Suprapubic skin (tissue), 4 donors: ENCODE measurements at regions not wholly inside any gene's neighbourhood (a gene's known extent, or its start where the extent isn't known, plus 50 kb on each side); places are given as distances from the start of the nearest gene placed in this dataset.

ENCODE experiments used
- CTCF ChIP-seq, 2 donors: fragments of 200-600 bp in 1 of 2; fragments of 450-650 bp in 1 of 2; sonication (generic) in 1 of 2; IDR thresholded peaks; one replicate each; pipeline ENCODE4 v1.5.1; 2016 to 2019; ENCODE audit warnings: antibody characterized with exemption in 2 of 2, mild to moderate bottlenecking in 1 of 2, moderate library complexity in 1 of 2
- EP300 ChIP-seq: sonication (generic); formaldehyde crosslinking; IDR thresholded peaks from one replicate; pipeline ENCODE4 v1.6.1; 2017; ENCODE audit warnings: antibody characterized with exemption
- POLR2A ChIP-seq, 2 donors: fragments of 450-650 bp; IDR thresholded peaks; one replicate each; pipeline ENCODE4 v1.6.1; 2017; ENCODE audit warnings: antibody characterized with exemption in 2 of 2, mild to moderate bottlenecking in 2 of 2, moderate library complexity in 2 of 2
- POLR2AphosphoS5 ChIP-seq, 3 donors: sonication (generic); formaldehyde crosslinking; IDR thresholded peaks; one replicate each; pipeline ENCODE4 v1.6.1; 2017; ENCODE audit warnings: antibody characterized with exemption in 3 of 3

GRCh38 chr4:102416765-102417164 lies 71.5 kb upstream of the SLC39A8 start:
- TF ChIP-seq CTCF (IDR thresholded peaks at IDR 0.05) (no peak), POLR2AphosphoS5 (IDR thresholded peaks at IDR 0.05) (no peak), POLR2A (IDR thresholded peaks at IDR 0.05) (no peak), EP300 (no peak)
